ENCODE measurements at regions not wholly inside any gene's neighbourhood (a gene's known extent, or its start where the extent isn't known, plus 50 kb on each side); places are given as distances from the start of the nearest gene placed in this dataset.

- peak; percentile 53 for DNase-seq (ENCODE audit: low spot score)
These were observed 118.5 kb upstream of the ERCC6L2 start for GRCh38 chr9:95756986-95757385.

- DNase-seq (ENCODE audit: low spot score) = no peak
These were observed 119.4 kb upstream of the ERCC6L2 start for GRCh38 chr9:95756101-95756500.

GRCh38 chr9:95755421-95755730 is 120.1 kb upstream of the ERCC6L2 start:
- DNase-seq (ENCODE audit: low spot score) = no peak

GRCh38 chr9:95754533-95755420 is 120.7 kb upstream of the ERCC6L2 start:
- DNase-seq (ENCODE audit: low spot score) = no peak

- no peak for DNase-seq (ENCODE audit: low spot score)
These were observed 121.6 kb upstream of the ERCC6L2 start for GRCh38 chr9:95753762-95754465.

GRCh38 chr9:95752129-95752731 is 123.3 kb upstream of the ERCC6L2 start:
- no peak for DNase-seq (ENCODE audit: low spot score)

- DNase-seq (ENCODE audit: low spot score) = no peak
These were observed 124.0 kb upstream of the ERCC6L2 start for GRCh38 chr9:95751520-95751790.

- DNase-seq (ENCODE audit: low spot score) = no peak
These were observed 124.6 kb upstream of the ERCC6L2 start for GRCh38 chr9:95750725-95751519.

GRCh38 chr9:95749493-95749892 is 126.0 kb upstream of the ERCC6L2 start:
- DNase-seq (ENCODE audit: low spot score) = no peak

- DNase-seq (ENCODE audit: low spot score) = no peak
These were observed 128.9 kb upstream of the ERCC6L2 start for GRCh38 chr9:95746408-95747180.

- DNase-seq (ENCODE audit: low spot score) = no peak
These were observed 132.7 kb upstream of the ERCC6L2 start for GRCh38 chr9:95742821-95743220.

- no peak for DNase-seq (ENCODE audit: low spot score)
These were observed 133.9 kb upstream of the ERCC6L2 start for GRCh38 chr9:95741631-95742030.

GRCh38 chr9:95740217-95741004 is 135.1 kb upstream of the ERCC6L2 start:
- DNase-seq (ENCODE audit: low spot score) = no peak

- no peak for DNase-seq (ENCODE audit: low spot score)
These were observed 137.1 kb upstream of the ERCC6L2 start for GRCh38 chr9:95738438-95738837.

GRCh38 chr9:95736891-95737522 is 138.5 kb upstream of the ERCC6L2 start:
- DNase-seq (ENCODE audit: low spot score) = no peak

- no peak for DNase-seq (ENCODE audit: low spot score)
These were observed 139.1 kb upstream of the ERCC6L2 start for GRCh38 chr9:95736370-95736769.

- DNase-seq (ENCODE audit: low spot score) = no peak
These were observed 139.8 kb upstream of the ERCC6L2 start for GRCh38 chr9:95735701-95736100.

GRCh38 chr9:95733741-95734666 is 141.5 kb upstream of the ERCC6L2 start:
- DNase-seq (ENCODE audit: low spot score) = no peak
